Neural cell (in vitro differentiated cells): ENCODE measurements at regions not wholly inside any gene's neighbourhood (a gene's known extent, or its start where the extent isn't known, plus 50 kb on each side); places are given as distances from the start of the nearest gene placed in this dataset.

ENCODE experiments used
- EP300 ChIP-seq: fragments of 450-650 bp; conservative IDR thresholded peaks from 2 replicates; pipeline ENCODE4 v1.6.1; 2014; ENCODE audit warnings: antibody characterized with exemption, mild to moderate bottlenecking, moderate library complexity; ENCODE audit not compliant: poor library complexity, severe bottlenecking
- EZH2 ChIP-seq: fragments of 200-600, 300-800 bp; shearing (Covaris generic), sonication (generic); IDR thresholded peaks from 2 replicates; pipeline ENCODE4 v1.6.1; 2014; ENCODE audit warnings: antibody characterized with exemption, low read length, borderline replicate concordance, mild to moderate bottlenecking; ENCODE audit not compliant: insufficient read depth, poor library complexity, severe bottlenecking
- MXI1 ChIP-seq: fragments of 450-650 bp; conservative IDR thresholded peaks from 2 replicates; pipeline ENCODE4 v1.6.1; 2014; ENCODE audit warnings: antibody characterized with exemption, mild to moderate bottlenecking; ENCODE audit not compliant: poor library complexity, severe bottlenecking
- POLR2AphosphoS5 ChIP-seq: IDR thresholded peaks from 2 replicates; pipeline ENCODE4 v1.6.1; 2012
- RAD21 ChIP-seq: fragments of 450-650 bp; conservative IDR thresholded peaks from 2 replicates; pipeline ENCODE4 v1.6.1; 2014; ENCODE audit warnings: antibody characterized with exemption, mild to moderate bottlenecking, moderate library complexity
- TF ChIP-seq, protein P1 (sequence below): fragments of 450-650 bp; IDR thresholded peaks from 2 replicates; pipeline ENCODE4 v1.5.1; 2014; ENCODE audit warnings: antibody characterized with exemption, mild to moderate bottlenecking, moderate library complexity; ENCODE audit not compliant: poor library complexity, severe bottlenecking

GRCh38 chr15:46938169-46938568 lies 779.1 kb upstream of the SEMA6D start:
- TF ChIP-seq, protein P1, sequence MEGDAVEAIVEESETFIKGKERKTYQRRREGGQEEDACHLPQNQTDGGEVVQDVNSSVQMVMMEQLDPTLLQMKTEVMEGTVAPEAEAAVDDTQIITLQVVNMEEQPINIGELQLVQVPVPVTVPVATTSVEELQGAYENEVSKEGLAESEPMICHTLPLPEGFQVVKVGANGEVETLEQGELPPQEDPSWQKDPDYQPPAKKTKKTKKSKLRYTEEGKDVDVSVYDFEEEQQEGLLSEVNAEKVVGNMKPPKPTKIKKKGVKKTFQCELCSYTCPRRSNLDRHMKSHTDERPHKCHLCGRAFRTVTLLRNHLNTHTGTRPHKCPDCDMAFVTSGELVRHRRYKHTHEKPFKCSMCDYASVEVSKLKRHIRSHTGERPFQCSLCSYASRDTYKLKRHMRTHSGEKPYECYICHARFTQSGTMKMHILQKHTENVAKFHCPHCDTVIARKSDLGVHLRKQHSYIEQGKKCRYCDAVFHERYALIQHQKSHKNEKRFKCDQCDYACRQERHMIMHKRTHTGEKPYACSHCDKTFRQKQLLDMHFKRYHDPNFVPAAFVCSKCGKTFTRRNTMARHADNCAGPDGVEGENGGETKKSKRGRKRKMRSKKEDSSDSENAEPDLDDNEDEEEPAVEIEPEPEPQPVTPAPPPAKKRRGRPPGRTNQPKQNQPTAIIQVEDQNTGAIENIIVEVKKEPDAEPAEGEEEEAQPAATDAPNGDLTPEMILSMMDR, result no peak
- no peak for TF ChIP-seq POLR2AphosphoS5
- no peak for TF ChIP-seq MXI1
- no peak for TF ChIP-seq RAD21
- no peak for TF ChIP-seq EZH2
- TF ChIP-seq EP300, result no peak
